ENCODE measurements at regions not wholly inside any gene's neighbourhood (a gene's known extent, or its start where the extent isn't known, plus 50 kb on each side); places are given as distances from the start of the nearest gene placed in this dataset.

GRCh38 chr20:17809362-17810061 lies 109.7 kb downstream of the BANF2 start:
- in situ Hi-C loops (cut with HindIII; ENCODE audit: low sequenced_read_pairs): loop anchor here (5.0 kb wide), 1 partner anchor 42 kb away; no protein-coding TSS in a partner anchor
- DNase-seq (ENCODE audit: low read depth): no peak
- H3K4me3 ChIP-seq (ENCODE audit: low read depth, low read length): no peak overlapping the region
- no peak for TF ChIP-seq CTCF (IDR thresholded peaks at IDR 0.05; ENCODE audit: low read depth, low read length, missing control alignments)

GRCh38 chr20:17808782-17809181 lies 109.0 kb downstream of the BANF2 start:
- no peak for TF ChIP-seq CTCF (IDR thresholded peaks at IDR 0.05; ENCODE audit: low read depth, low read length, missing control alignments)
- no peak overlapping the region for H3K4me3 ChIP-seq (ENCODE audit: low read depth, low read length)
- in situ Hi-C loops (cut with HindIII; ENCODE audit: low sequenced_read_pairs): loop anchor here (5.0 kb wide), 1 partner anchor 41 kb away; no protein-coding TSS in a partner anchor
- no peak for DNase-seq (ENCODE audit: low read depth)

- in situ Hi-C loops (cut with HindIII; ENCODE audit: low sequenced_read_pairs): loop anchor here (5.0 kb wide), 1 partner anchor 41 kb away; no protein-coding TSS in a partner anchor
- DNase-seq (ENCODE audit: low read depth): no peak
- TF ChIP-seq CTCF (IDR thresholded peaks at IDR 0.05; ENCODE audit: low read depth, low read length, missing control alignments): no peak
Observed at GRCh38 chr20:17808357-17808756, 108.6 kb downstream of the BANF2 start.

GRCh38 chr20:17807651-17808050 lies 107.9 kb downstream of the BANF2 start:
- H3K4me3 ChIP-seq (ENCODE audit: low read depth, low read length): no peak overlapping the region
- no peak for TF ChIP-seq CTCF (IDR thresholded peaks at IDR 0.05; ENCODE audit: low read depth, low read length, missing control alignments)
- in situ Hi-C loops (cut with HindIII; ENCODE audit: low sequenced_read_pairs): loop anchor here (5.0 kb wide), 1 partner anchor 40 kb away; no protein-coding TSS in a partner anchor
- no peak for DNase-seq (ENCODE audit: low read depth)

More at GRCh38 chr20:17808357-17808756, 108.6 kb downstream of the BANF2 start:
- no peak overlapping the region for H3K4me3 ChIP-seq (ENCODE audit: low read depth, low read length)

- TF ChIP-seq CTCF (IDR thresholded peaks at IDR 0.05; ENCODE audit: low read depth, low read length, missing control alignments): no peak
- DNase-seq (ENCODE audit: low read depth): peak; percentile 54
- in situ Hi-C loops (cut with HindIII; ENCODE audit: low sequenced_read_pairs): loop anchor here (5.0 kb wide), 1 partner anchor 40 kb away; no protein-coding TSS in a partner anchor
- no peak overlapping the region for H3K4me3 ChIP-seq (ENCODE audit: low read depth, low read length)
Observed at GRCh38 chr20:17806739-17807441, 107.1 kb downstream of the BANF2 start.

- TF ChIP-seq CTCF (IDR thresholded peaks at IDR 0.05; ENCODE audit: low read depth, low read length, missing control alignments): no peak
- in situ Hi-C loops (cut with HindIII; ENCODE audit: low sequenced_read_pairs): loop anchor here (5.0 kb wide), 1 partner anchor 39 kb away; no protein-coding TSS in a partner anchor
- no peak overlapping the region for H3K4me3 ChIP-seq (ENCODE audit: low read depth, low read length)
- DNase-seq (ENCODE audit: low read depth): no peak
Observed at GRCh38 chr20:17806107-17806506, 106.3 kb downstream of the BANF2 start.
